CD4-positive, alpha-beta T cell (primary cell): ENCODE measurements at regions not wholly inside any gene's neighbourhood (a gene's known extent, or its start where the extent isn't known, plus 50 kb on each side); places are given as distances from the start of the nearest gene placed in this dataset.

Experiments
- ATAC-seq: fragments of 200-7000 bp; cut with Tn5 transposase; one replicate; pipeline ENCODE4 v1.10.0; 2022; ENCODE audit warnings: mild to moderate bottlenecking; ENCODE audit not compliant: poor library complexity
- CTCF ChIA-PET: fragments of 350-600 bp; sonication (Branson Sonifier 250); formaldehyde crosslinking; loops from one replicate; lab custom pipeline; 2021; ENCODE audit warnings: antibody characterized with exemption, inconsistent platforms; lab: Charles Lee
- POLR2A ChIA-PET: fragments of 350-600 bp; sonication (Branson Sonifier 250); formaldehyde crosslinking; loops from one replicate; lab custom pipeline; 2021; ENCODE audit warnings: antibody characterized with exemption, inconsistent platforms; lab: Charles Lee
- DNase-seq, 14 experiments: peaks; one replicate each; pipeline ENCODE4 v3.0.0-alpha.2; 2013 to 2020; ENCODE audit warnings: mixed read lengths in 2 of 14
- H3K27ac ChIP-seq, 2 donors: one replicate each; pipeline versions ENCODE4 v1.5.1 to v1.7.0; 2013; ENCODE audit warnings: low read length in 2 of 2, low read depth in 1 of 2, mild to moderate bottlenecking in 1 of 2
- H3K27me3 ChIP-seq, 2 experiments: 1 replicate in 1 of 2; 2 replicates in 1 of 2; pipeline versions ENCODE4 v1.6.1 to v1.7.0; 2013; ENCODE audit warnings: low read length in 2 of 2, control low read depth in 1 of 2, mild to moderate bottlenecking in 1 of 2, moderate library complexity in 1 of 2; ENCODE audit not compliant: insufficient read depth in 2 of 2, control insufficient read depth in 1 of 2
- H3K36me3 ChIP-seq: one replicate; pipeline ENCODE4 v1.6.1; 2013; ENCODE audit warnings: low read length, control low read depth; ENCODE audit not compliant: insufficient read depth
- H3K4me1 ChIP-seq: one replicate; pipeline ENCODE4 v1.6.1; 2013; ENCODE audit warnings: low read length, control low read depth; ENCODE audit not compliant: insufficient read depth
- H3K4me3 ChIP-seq: one replicate; pipeline ENCODE4 v1.5.1; 2013; ENCODE audit warnings: mild to moderate bottlenecking, low read length, moderate library complexity
- H3K9me3 ChIP-seq, 2 experiments: 1 replicate in 1 of 2; 2 replicates in 1 of 2; pipeline versions ENCODE4 v1.6.1 to v1.7.0; 2013; ENCODE audit warnings: low read length in 2 of 2, mild to moderate bottlenecking in 2 of 2, control low read depth in 1 of 2, moderate library complexity in 1 of 2; ENCODE audit not compliant: control insufficient read depth in 1 of 2, insufficient read depth in 1 of 2
- H3K27ac Mint-ChIP-seq: one replicate; pipeline ENCODE4 v1.8.0; 2020; ENCODE audit warnings: mixed read lengths
- H3K27me3 Mint-ChIP-seq: one replicate; pipeline ENCODE4 v1.8.0; 2021; ENCODE audit warnings: mixed read lengths
- H3K36me3 Mint-ChIP-seq: one replicate; pipeline ENCODE4 v1.8.0; 2021; ENCODE audit warnings: low read depth, mixed read lengths
- H3K4me1 Mint-ChIP-seq: one replicate; pipeline ENCODE4 v1.8.0; 2021; ENCODE audit warnings: low read depth, mixed read lengths
- H3K4me3 Mint-ChIP-seq: one replicate; pipeline ENCODE4 v1.8.0; 2020; ENCODE audit warnings: mild to moderate bottlenecking, mixed read lengths
- H3K9me3 Mint-ChIP-seq: one replicate; pipeline ENCODE4 v1.8.0; 2020; ENCODE audit warnings: mixed read lengths
- intact Hi-C, 2 experiments: fragments of 100-400 bp; cut with DNase I in 1 of 2; cut with micrococcal nuclease in 1 of 2; formaldehyde crosslinking; loops; one replicate each; pipeline versions ENCODE4 v1.15.1 to v1.9.0; 2023 to 2025; cut with DNase I, micrococcal nuclease
- TF ChIP-seq, protein P1 (sequence below): fragments of 200-600 bp; IDR thresholded peaks from one replicate; pipeline ENCODE4 v1.8.0; 2022; ENCODE audit warnings: antibody characterized with exemption, mild to moderate bottlenecking

- ATAC-seq: no peak
- H3K4me1 ChIP-seq: peaks cover 13% of the 10 kb centered on the region
- no peak overlapping the region for H3K4me3 Mint-ChIP-seq
- no peaks in the 10 kb centered on the region for H3K36me3 Mint-ChIP-seq
- POLR2A ChIA-PET: interaction anchor here (1.0 kb wide), 1 partner anchor 96 kb away, joined by 6 read pairs; no protein-coding TSS in a partner anchor
- intact Hi-C loops: no loop called here
- H3K27me3 Mint-ChIP-seq: no peaks in the 10 kb centered on the region
- peaks cover 27% of the 10 kb centered on the region for H3K4me1 Mint-ChIP-seq
- H3K27ac Mint-ChIP-seq: no peak overlapping the region
- H3K4me3 ChIP-seq: no peak overlapping the region
- TF ChIP-seq, protein P1, sequence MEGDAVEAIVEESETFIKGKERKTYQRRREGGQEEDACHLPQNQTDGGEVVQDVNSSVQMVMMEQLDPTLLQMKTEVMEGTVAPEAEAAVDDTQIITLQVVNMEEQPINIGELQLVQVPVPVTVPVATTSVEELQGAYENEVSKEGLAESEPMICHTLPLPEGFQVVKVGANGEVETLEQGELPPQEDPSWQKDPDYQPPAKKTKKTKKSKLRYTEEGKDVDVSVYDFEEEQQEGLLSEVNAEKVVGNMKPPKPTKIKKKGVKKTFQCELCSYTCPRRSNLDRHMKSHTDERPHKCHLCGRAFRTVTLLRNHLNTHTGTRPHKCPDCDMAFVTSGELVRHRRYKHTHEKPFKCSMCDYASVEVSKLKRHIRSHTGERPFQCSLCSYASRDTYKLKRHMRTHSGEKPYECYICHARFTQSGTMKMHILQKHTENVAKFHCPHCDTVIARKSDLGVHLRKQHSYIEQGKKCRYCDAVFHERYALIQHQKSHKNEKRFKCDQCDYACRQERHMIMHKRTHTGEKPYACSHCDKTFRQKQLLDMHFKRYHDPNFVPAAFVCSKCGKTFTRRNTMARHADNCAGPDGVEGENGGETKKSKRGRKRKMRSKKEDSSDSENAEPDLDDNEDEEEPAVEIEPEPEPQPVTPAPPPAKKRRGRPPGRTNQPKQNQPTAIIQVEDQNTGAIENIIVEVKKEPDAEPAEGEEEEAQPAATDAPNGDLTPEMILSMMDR: no peak
- no peaks in the 10 kb centered on the region for H3K27me3 ChIP-seq
- CTCF ChIA-PET: no interaction called here
- H3K36me3 ChIP-seq: no peaks in the 10 kb centered on the region
- no peaks in the 10 kb centered on the region for H3K9me3 Mint-ChIP-seq
- no peak for DNase-seq
- H3K9me3 ChIP-seq: no peaks in the 10 kb centered on the region
- no peak overlapping the region for H3K27ac ChIP-seq
Observed at GRCh38 chr7:106770191-106770590, 94.9 kb upstream of the PIK3CG start.

- Histone ChIP-seq H3K27me3 (no peaks in the 10 kb centered on the region), H3K4me3 (no peak overlapping the region), H3K36me3 (no peaks in the 10 kb centered on the region), H3K27ac (no peak overlapping the region), H3K4me1 (peaks cover 7% of the 10 kb centered on the region), H3K9me3 (no peaks in the 10 kb centered on the region)
- POLR2A ChIA-PET: no interaction called here
- CTCF ChIA-PET: no interaction called here
- ATAC-seq (no peak), DNase-seq (no peak)
- no peaks in the 10 kb centered on the region for H3K9me3 Mint-ChIP-seq
- H3K4me1 Mint-ChIP-seq: peaks cover 11% of the 10 kb centered on the region
- TF ChIP-seq, protein P1: no peak
- H3K27ac Mint-ChIP-seq: no peak overlapping the region
- no peak overlapping the region for H3K4me3 Mint-ChIP-seq
- peaks cover 5% of the 10 kb centered on the region for H3K27me3 Mint-ChIP-seq
- intact Hi-C loops: no loop called here
- H3K36me3 Mint-ChIP-seq: no peaks in the 10 kb centered on the region
Observed at GRCh38 chr7:106772655-106773108, 92.4 kb upstream of the PIK3CG start.

GRCh38 chr7:106773228-106773627, 91.9 kb upstream of the PIK3CG start:
- Mint-ChIP-seq H3K36me3 (no peaks in the 10 kb centered on the region), H3K9me3 (no peaks in the 10 kb centered on the region), H3K27ac (no peak overlapping the region), H3K4me3 (no peak overlapping the region), H3K4me1 (peaks cover 6% of the 10 kb centered on the region), H3K27me3 (peaks cover 5% of the 10 kb centered on the region)
- no peaks in the 10 kb centered on the region for H3K9me3 ChIP-seq
- H3K27ac ChIP-seq: no peak overlapping the region
- peaks cover 5% of the 10 kb centered on the region for H3K4me1 ChIP-seq
- H3K4me3 ChIP-seq: no peak overlapping the region
- ChIA-PET CTCF (no interaction called here), POLR2A (no interaction called here)
- intact Hi-C loops: no loop called here
- DNase-seq (no peak), ATAC-seq (no peak)
- no peaks in the 10 kb centered on the region for H3K36me3 ChIP-seq
- no peaks in the 10 kb centered on the region for H3K27me3 ChIP-seq
- TF ChIP-seq, protein P1: no peak
